ENCODE measurements at regions not wholly inside any gene's neighbourhood (a gene's known extent, or its start where the extent isn't known, plus 50 kb on each side); places are given as distances from the start of the nearest gene placed in this dataset.

DNA sequence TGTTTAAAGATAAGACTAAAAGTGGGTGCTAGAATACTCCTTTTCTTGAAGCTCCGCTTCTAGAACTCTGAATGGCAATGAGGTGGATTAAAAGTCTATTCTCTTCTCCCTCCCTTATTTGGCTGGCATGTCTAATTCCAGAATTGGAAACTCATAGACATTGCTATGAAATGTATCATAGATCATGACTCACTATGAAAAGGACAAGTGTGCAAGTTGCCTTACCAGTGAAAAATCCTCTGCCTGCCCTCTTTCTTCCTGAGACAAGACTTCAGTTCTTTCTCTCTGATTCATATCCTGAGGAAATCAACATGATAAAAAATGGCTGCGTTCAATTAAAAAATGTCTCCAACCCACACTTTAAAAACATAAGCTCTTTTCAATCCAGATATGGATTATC, 73.2 kb upstream of the BLID start:
- Histone ChIP-seq H4K20me1 (replicated peaks in 1 of 2; ENCODE audit: control insufficient read depth in 1 of 2, insufficient read depth in 2 of 2, low read length in 2 of 2) (no peaks in the 10 kb centered on the region), H3K14ac (ENCODE audit: insufficient read length) (no peak overlapping the region), H2BK12ac (ENCODE audit: low read depth, low read length) (no peak overlapping the region), H2BK120ac (replicated peaks; ENCODE audit: low read depth, low read length) (no peak overlapping the region), H3K4me1 (replicated peaks in 1 of 4; ENCODE audit: control insufficient read depth in 3 of 4, insufficient read depth in 4 of 4, low read length in 3 of 4) (no peaks in the 10 kb centered on the region), H3K9me3 (ENCODE audit: insufficient read depth in 2 of 2, low read depth in 1 of 2, low read length in 1 of 2) (no peaks in the 10 kb centered on the region), H3K23me2 (ENCODE audit: low read depth, low read length) (no peaks in the 10 kb centered on the region), H3K79me1 (ENCODE audit: low read depth, low read length) (no peaks in the 10 kb centered on the region), H3K4me3 (ENCODE audit: extremely low read depth in 1 of 4, insufficient read depth in 2 of 4, low read depth in 3 of 4, low read length in 4 of 4) (no peak overlapping the region), H2BK15ac (ENCODE audit: low read length) (no peak overlapping the region), H2AFZ (ENCODE audit: low read length) (no peak overlapping the region), H3K27me3 (replicated peaks in 1 of 4; ENCODE audit: control insufficient read depth in 3 of 4, extremely low read depth in 1 of 4, insufficient read depth in 3 of 4, low read length in 3 of 4) (no peaks in the 10 kb centered on the region), H3K4me2 (ENCODE audit: insufficient read depth in 1 of 2, low read depth in 2 of 2, low read length in 2 of 2) (no peak overlapping the region), H4K8ac (ENCODE audit: extremely low read depth, insufficient read depth, low read length) (no peak overlapping the region), H4K5ac (ENCODE audit: insufficient read length, low read depth, low read length) (no peak overlapping the region), H3K4ac (replicated peaks; ENCODE audit: insufficient read length, low read depth, low read length) (no peak overlapping the region), H3K18ac (ENCODE audit: extremely low read depth, low read length) (no peak overlapping the region), H2BK20ac (ENCODE audit: low read length) (no peak overlapping the region), H3K56ac (replicated peaks; ENCODE audit: insufficient read length, low read depth, low read length) (no peak overlapping the region), H4K91ac (replicated peaks; ENCODE audit: insufficient read length, low read length) (no peak overlapping the region), H3K36me3 (ENCODE audit: control insufficient read depth in 2 of 4, insufficient read depth in 4 of 4, low read length in 3 of 4) (no peaks in the 10 kb centered on the region), H2AK5ac (ENCODE audit: low read depth, low read length) (no peak overlapping the region), H3K9ac (replicated peaks in 1 of 4; ENCODE audit: extremely low read depth in 1 of 4, low read depth in 3 of 4, low read length in 3 of 4) (no peak overlapping the region), H3K79me2 (ENCODE audit: control insufficient read depth in 1 of 2, insufficient read depth in 2 of 2, low read length in 2 of 2) (no peaks in the 10 kb centered on the region), H2BK5ac (ENCODE audit: low read depth, low read length) (no peak overlapping the region), H3K27ac (ENCODE audit: low read depth, low read length) (no peak overlapping the region), H3K23ac (ENCODE audit: insufficient read length) (no peak overlapping the region)
- DNase-seq (ENCODE audit: low read depth in 1 of 2, low spot score in 2 of 2), result no peak
- 93% methylated on average over 2 of the region's 2 CpGs; no CpG with 5 or more reads in 1 of the 2 experiments for WGBS, 2 experiments (ENCODE audit: extremely low coverage in 1 of 2, insufficient coverage in 1 of 2, insufficient read length in 1 of 2, insufficient replicate concordance in 2 of 2, low coverage in 1 of 2, low lambda C conversion rate in 2 of 2, missing lambda C conversion rate in 1 of 2)
- no peak for FAIRE-seq
- POLR2A ChIA-PET (ENCODE audit: partially characterized antibody), result no interaction called here
- CTCF ChIA-PET (ENCODE audit: partially characterized antibody), result interaction anchor here (0.5 to 3.3 kb wide), 6 partner anchors 14 to 1294 kb away, joined by 3 to 13 read pairs (median 3); partner anchors contain the start of gene BLID
- TF ChIP-seq, protein P1, sequence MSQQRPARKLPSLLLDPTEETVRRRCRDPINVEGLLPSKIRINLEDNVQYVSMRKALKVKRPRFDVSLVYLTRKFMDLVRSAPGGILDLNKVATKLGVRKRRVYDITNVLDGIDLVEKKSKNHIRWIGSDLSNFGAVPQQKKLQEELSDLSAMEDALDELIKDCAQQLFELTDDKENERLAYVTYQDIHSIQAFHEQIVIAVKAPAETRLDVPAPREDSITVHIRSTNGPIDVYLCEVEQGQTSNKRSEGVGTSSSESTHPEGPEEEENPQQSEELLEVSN (IDR thresholded peaks at IDR 0.05), result no peak
- TF ChIP-seq TCF12 (IDR thresholded peaks at IDR 0.05; ENCODE audit: low read depth, low read length), result no peak
- TF ChIP-seq EP300 (IDR thresholded peaks at IDR 0.05; ENCODE audit: borderline replicate concordance in 1 of 2, low read depth in 2 of 2, low read length in 2 of 2), result no peak
- no peak for TF ChIP-seq CBX5 (IDR thresholded peaks at IDR 0.05; ENCODE audit: low read depth, low read length)
- no peak for TF ChIP-seq TEAD4 (IDR thresholded peaks at IDR 0.05; ENCODE audit: low read depth, low read length)

Data from H1 (cell line).